Left hindlimb (tissue), 1 donor: ENCODE measurements at regions not wholly inside any gene's neighbourhood (a gene's known extent, or its start where the extent isn't known, plus 50 kb on each side); places are given as distances from the start of the nearest gene placed in this dataset.

ENCODE experiments used
- DNase-seq: peaks from one replicate; pipeline ENCODE4 v3.0.0-alpha.2; 2018

GRCh38 chr5:6872441-6873160 lies 159.4 kb downstream of the TENT4A start:
- no peak for DNase-seq

GRCh38 chr5:6873359-6873758 lies 160.1 kb downstream of the TENT4A start:
- no peak for DNase-seq

GRCh38 chr5:6875376-6875775 lies 162.1 kb downstream of the TENT4A start:
- DNase-seq = no peak

- no peak for DNase-seq
Measured at GRCh38 chr5:6877986-6878828, 165.0 kb downstream of the TENT4A start.

GRCh38 chr5:6885581-6885980 lies 172.3 kb downstream of the TENT4A start:
- no peak for DNase-seq

- no peak for DNase-seq
Measured at GRCh38 chr5:6886866-6887265, 173.6 kb downstream of the TENT4A start.

- DNase-seq = no peak
Measured at GRCh38 chr5:6889030-6889429, 175.8 kb downstream of the TENT4A start.

GRCh38 chr5:6899221-6899620 lies 186.0 kb downstream of the TENT4A start:
- DNase-seq = no peak

- no peak for DNase-seq
Measured at GRCh38 chr5:6900247-6901227, 187.3 kb downstream of the TENT4A start.

GRCh38 chr5:6902094-6902493 lies 188.9 kb downstream of the TENT4A start:
- no peak for DNase-seq

- no peak for DNase-seq
Measured at GRCh38 chr5:6902597-6902996, 189.4 kb downstream of the TENT4A start.

GRCh38 chr5:6903934-6904333 lies 190.7 kb downstream of the TENT4A start:
- no peak for DNase-seq

GRCh38 chr5:6904860-6905259 lies 191.6 kb downstream of the TENT4A start:
- no peak for DNase-seq

- peak; percentile 41 for DNase-seq
Measured at GRCh38 chr5:6905423-6905822, 192.2 kb downstream of the TENT4A start.

GRCh38 chr5:6905883-6906282 lies 192.7 kb downstream of the TENT4A start:
- peak; percentile 35 for DNase-seq

GRCh38 chr5:6907320-6907918 lies 194.2 kb downstream of the TENT4A start:
- no peak for DNase-seq

- no peak for DNase-seq
Measured at GRCh38 chr5:6909901-6910300, 196.7 kb downstream of the TENT4A start.

- DNase-seq = no peak
Measured at GRCh38 chr5:6910950-6911349, 197.7 kb downstream of the TENT4A start.

GRCh38 chr5:6914347-6914746 lies 201.1 kb downstream of the TENT4A start:
- DNase-seq = no peak

GRCh38 chr5:6915574-6915973 lies 202.3 kb downstream of the TENT4A start:
- DNase-seq = no peak

GRCh38 chr5:6918255-6918654 lies 205.0 kb downstream of the TENT4A start:
- DNase-seq = no peak

GRCh38 chr5:6920628-6921256 lies 207.5 kb downstream of the TENT4A start:
- no peak for DNase-seq
